ENCODE measurements at regions not wholly inside any gene's neighbourhood (a gene's known extent, or its start where the extent isn't known, plus 50 kb on each side); places are given as distances from the start of the nearest gene placed in this dataset.
A peak's percentile ranks its signal among the peaks of the same experiment; 100 is the strongest.

- no peak overlapping the region for H3K4me3 Mint-ChIP-seq
Measured at GRCh38 chr12:4034921-4035320, 161.7 kb upstream of the PARP11 start.

GRCh38 chr12:4032924-4033615 lies 159.9 kb upstream of the PARP11 start:
- Mint-ChIP-seq H3K27me3 (ENCODE audit: low read depth) (no peaks in the 10 kb centered on the region), H3K27ac (peak overlapping the region; percentile 88), H3K4me3 (no peak overlapping the region), H3K9me3 (no peaks in the 10 kb centered on the region), H3K4me1 (peaks cover 42% of the 10 kb centered on the region), H3K36me3 (no peaks in the 10 kb centered on the region)
- no peak for DNase-seq (ENCODE audit: low spot score in 2 of 2, unreplicated experiment in 2 of 2)
- TF ChIP-seq, protein P1, sequence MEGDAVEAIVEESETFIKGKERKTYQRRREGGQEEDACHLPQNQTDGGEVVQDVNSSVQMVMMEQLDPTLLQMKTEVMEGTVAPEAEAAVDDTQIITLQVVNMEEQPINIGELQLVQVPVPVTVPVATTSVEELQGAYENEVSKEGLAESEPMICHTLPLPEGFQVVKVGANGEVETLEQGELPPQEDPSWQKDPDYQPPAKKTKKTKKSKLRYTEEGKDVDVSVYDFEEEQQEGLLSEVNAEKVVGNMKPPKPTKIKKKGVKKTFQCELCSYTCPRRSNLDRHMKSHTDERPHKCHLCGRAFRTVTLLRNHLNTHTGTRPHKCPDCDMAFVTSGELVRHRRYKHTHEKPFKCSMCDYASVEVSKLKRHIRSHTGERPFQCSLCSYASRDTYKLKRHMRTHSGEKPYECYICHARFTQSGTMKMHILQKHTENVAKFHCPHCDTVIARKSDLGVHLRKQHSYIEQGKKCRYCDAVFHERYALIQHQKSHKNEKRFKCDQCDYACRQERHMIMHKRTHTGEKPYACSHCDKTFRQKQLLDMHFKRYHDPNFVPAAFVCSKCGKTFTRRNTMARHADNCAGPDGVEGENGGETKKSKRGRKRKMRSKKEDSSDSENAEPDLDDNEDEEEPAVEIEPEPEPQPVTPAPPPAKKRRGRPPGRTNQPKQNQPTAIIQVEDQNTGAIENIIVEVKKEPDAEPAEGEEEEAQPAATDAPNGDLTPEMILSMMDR (IDR thresholded peaks at IDR 0.05; ENCODE audit: unreplicated experiment): no peak

More at GRCh38 chr12:4034921-4035320, 161.7 kb upstream of the PARP11 start:
- Mint-ChIP-seq H3K27me3 (ENCODE audit: low read depth) (no peaks in the 10 kb centered on the region), H3K36me3 (no peaks in the 10 kb centered on the region), H3K9me3 (no peaks in the 10 kb centered on the region), H3K27ac (no peak overlapping the region), H3K4me1 (peaks cover 43% of the 10 kb centered on the region)
- no peak for DNase-seq (ENCODE audit: low spot score in 2 of 2, unreplicated experiment in 2 of 2)
- TF ChIP-seq, protein P1 (IDR thresholded peaks at IDR 0.05; ENCODE audit: unreplicated experiment): no peak

DNA sequence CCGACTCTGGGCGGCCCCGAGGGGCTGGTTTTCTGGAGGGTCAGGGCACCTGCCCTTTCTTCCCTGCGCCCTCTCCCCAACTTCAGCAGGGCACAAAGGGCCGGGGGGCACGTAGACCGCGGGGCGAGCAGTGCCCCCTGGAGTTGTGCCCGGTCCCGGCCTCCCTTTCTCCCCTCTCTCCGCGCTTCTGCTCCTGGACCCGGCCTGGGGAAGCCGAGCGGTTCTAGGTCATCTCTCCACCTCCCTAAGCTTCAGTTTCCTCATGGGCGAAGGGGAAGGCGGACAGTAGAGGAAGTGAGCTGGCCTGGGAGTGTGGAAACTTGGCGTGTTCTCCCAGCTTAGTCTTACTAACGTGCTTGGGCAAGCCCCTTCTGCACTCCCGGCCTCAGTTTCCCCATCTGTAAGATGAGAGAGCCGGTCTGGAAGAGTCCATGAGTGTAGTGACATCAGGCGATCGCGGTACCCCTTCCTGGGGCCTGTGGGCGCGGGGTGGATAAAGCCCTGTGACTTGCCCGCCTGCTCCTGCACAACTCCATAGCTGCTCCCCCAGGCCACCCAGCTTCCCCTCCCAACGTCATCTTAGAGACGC lies 158.6 kb upstream of the PARP11 start:
- H3K4me1 Mint-ChIP-seq: peaks cover 47% of the 10 kb centered on the region
- H3K27ac Mint-ChIP-seq: peak overlapping the region; percentile 98

DNA sequence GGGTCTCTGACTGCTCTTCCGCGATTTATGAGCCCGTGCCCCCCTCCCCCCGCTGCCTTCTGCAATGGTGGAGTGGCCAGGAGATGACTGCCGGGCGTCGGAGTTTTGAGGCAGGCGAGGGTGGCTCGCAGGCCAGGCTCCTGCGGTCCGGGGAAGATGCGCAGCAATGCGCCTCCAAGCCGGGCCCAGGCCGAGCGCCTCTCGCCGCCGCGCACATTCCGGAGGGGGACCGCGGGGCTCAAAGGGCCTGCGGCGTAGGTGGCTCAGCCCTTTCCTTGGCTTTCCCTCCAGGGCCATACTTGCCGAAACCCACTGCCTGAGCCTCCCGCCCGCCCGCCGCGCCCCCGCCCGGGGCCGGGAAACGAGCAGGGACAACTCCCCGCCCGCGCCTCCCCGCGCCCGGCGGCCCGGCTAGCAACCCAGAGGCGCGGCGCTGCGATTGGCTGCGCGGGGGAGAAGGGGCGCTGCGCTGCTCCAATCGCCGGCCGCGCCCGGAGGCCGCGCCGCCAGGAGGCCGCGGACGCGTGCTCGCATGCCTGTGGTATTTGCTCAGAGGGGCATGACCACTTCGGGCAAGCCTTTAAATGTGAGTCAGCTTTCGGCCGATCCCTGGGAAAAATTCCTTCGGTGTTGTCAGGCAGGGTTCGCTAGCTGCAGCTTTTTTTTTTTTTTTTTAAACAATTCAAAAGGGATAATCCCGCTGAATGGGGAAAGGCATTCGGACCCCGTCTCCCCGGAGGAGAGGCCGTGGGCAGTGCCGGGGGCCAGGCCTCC lies 157.9 kb upstream of the PARP11 start:
- no peaks in the 10 kb centered on the region for H3K36me3 Mint-ChIP-seq
- H3K27ac Mint-ChIP-seq: peak overlapping the region; percentile 97
- DNase-seq (ENCODE audit: low spot score in 2 of 2, unreplicated experiment in 2 of 2): peak; percentile 91 to 92
- TF ChIP-seq, protein P1 (IDR thresholded peaks at IDR 0.05; ENCODE audit: unreplicated experiment): no peak
- H3K27me3 Mint-ChIP-seq (ENCODE audit: low read depth): no peaks in the 10 kb centered on the region
- H3K4me1 Mint-ChIP-seq: peaks cover 54% of the 10 kb centered on the region
- peak overlapping the region; percentile 42 for H3K4me3 Mint-ChIP-seq
- H3K9me3 Mint-ChIP-seq: no peaks in the 10 kb centered on the region

More for the DNA sequence above, 158.6 kb upstream of the PARP11 start:
- no peaks in the 10 kb centered on the region for H3K36me3 Mint-ChIP-seq
- TF ChIP-seq, protein P1 (IDR thresholded peaks at IDR 0.05; ENCODE audit: unreplicated experiment): no peak
- no peaks in the 10 kb centered on the region for H3K27me3 Mint-ChIP-seq (ENCODE audit: low read depth)
- H3K4me3 Mint-ChIP-seq: peak overlapping the region; percentile 39
- DNase-seq (ENCODE audit: low spot score in 2 of 2, unreplicated experiment in 2 of 2): no peak
- H3K9me3 Mint-ChIP-seq: no peaks in the 10 kb centered on the region

- Mint-ChIP-seq H3K27me3 (ENCODE audit: low read depth) (no peaks in the 10 kb centered on the region), H3K27ac (no peak overlapping the region)
- TF ChIP-seq, protein P1 (IDR thresholded peaks at IDR 0.05; ENCODE audit: unreplicated experiment): no peak
Measured at GRCh38 chr12:4027412-4027811, 154.2 kb upstream of the PARP11 start.

More at GRCh38 chr12:4027412-4027811, 154.2 kb upstream of the PARP11 start:
- Mint-ChIP-seq H3K9me3 (no peaks in the 10 kb centered on the region), H3K4me1 (peaks cover 50% of the 10 kb centered on the region), H3K4me3 (no peak overlapping the region), H3K36me3 (no peaks in the 10 kb centered on the region)
- no peak for DNase-seq (ENCODE audit: low spot score in 2 of 2, unreplicated experiment in 2 of 2)

All from mesothelial cell of epicardium (in vitro differentiated cells).